RWPE1 (cell line): ENCODE measurements at regions not wholly inside any gene's neighbourhood (a gene's known extent, or its start where the extent isn't known, plus 50 kb on each side); places are given as distances from the start of the nearest gene placed in this dataset.

Experiments
- CTCF ChIA-PET: fragments of 350-600 bp; sonication (Branson Sonifier 250); formaldehyde crosslinking; extraction: SDS; loops from one replicate; lab custom pipeline; 2021; lab: Yijun Ruan, JAX
- POLR2A ChIA-PET: fragments of 400-600 bp; formaldehyde crosslinking; extraction: SDS; loops from one replicate; lab custom pipeline; 2020; ENCODE audit warnings: antibody characterized with exemption; ENCODE audit not compliant: low non-redundant PET; lab: Yijun Ruan, JAX
- DNase-seq: peaks from one replicate; pipeline ENCODE4 v3.0.0; 2012; ENCODE audit warnings: low spot score
- H3K27ac ChIP-seq: fragments of 450-650 bp; 2 replicates; pipeline ENCODE4 v1.5.1; 2017
- CTCF ChIP-seq: fragments of 450-650 bp; conservative IDR thresholded peaks from 2 replicates; pipeline ENCODE4 v1.5.1; 2017; ENCODE audit warnings: low read depth, mild to moderate bottlenecking

GRCh38 chr3:89052386-89052785, 55.0 kb upstream of the EPHA3 start:
- no peak for TF ChIP-seq CTCF

GRCh38 chr3:89057398-89057797, 50.0 kb upstream of the EPHA3 start:
- ChIA-PET POLR2A (no interaction called here), CTCF (interaction anchor here (0.7 kb wide), 1 partner anchor 146 kb away, joined by 11 read pairs; no protein-coding TSS in a partner anchor)
- no peak for DNase-seq
- H3K27ac ChIP-seq: no peak overlapping the region
- no peak for TF ChIP-seq CTCF

More at GRCh38 chr3:89052386-89052785, 55.0 kb upstream of the EPHA3 start:
- DNase-seq: no peak
- POLR2A ChIA-PET: no interaction called here
- no peak overlapping the region for H3K27ac ChIP-seq
- CTCF ChIA-PET: no interaction called here
